NCI-H1436 treated with DMSO at 0.1 percent for 48 hours (cell line): ENCODE measurements at regions not wholly inside any gene's neighbourhood (a gene's known extent, or its start where the extent isn't known, plus 50 kb on each side); places are given as distances from the start of the nearest gene placed in this dataset.

Experiments
- DNase-seq: peaks from one replicate; lab custom pipeline; 2025; lab: John Stamatoyannopoulos, UW

- no peak for DNase-seq
These were observed 116.2 kb upstream of the SLCO3A1 start for GRCh38 chr15:91737151-91737818.

- DNase-seq, result no peak
These were observed 111.5 kb upstream of the SLCO3A1 start for GRCh38 chr15:91741986-91742385.

- DNase-seq, result no peak
These were observed 101.9 kb upstream of the SLCO3A1 start for GRCh38 chr15:91751611-91752010.

DNA sequence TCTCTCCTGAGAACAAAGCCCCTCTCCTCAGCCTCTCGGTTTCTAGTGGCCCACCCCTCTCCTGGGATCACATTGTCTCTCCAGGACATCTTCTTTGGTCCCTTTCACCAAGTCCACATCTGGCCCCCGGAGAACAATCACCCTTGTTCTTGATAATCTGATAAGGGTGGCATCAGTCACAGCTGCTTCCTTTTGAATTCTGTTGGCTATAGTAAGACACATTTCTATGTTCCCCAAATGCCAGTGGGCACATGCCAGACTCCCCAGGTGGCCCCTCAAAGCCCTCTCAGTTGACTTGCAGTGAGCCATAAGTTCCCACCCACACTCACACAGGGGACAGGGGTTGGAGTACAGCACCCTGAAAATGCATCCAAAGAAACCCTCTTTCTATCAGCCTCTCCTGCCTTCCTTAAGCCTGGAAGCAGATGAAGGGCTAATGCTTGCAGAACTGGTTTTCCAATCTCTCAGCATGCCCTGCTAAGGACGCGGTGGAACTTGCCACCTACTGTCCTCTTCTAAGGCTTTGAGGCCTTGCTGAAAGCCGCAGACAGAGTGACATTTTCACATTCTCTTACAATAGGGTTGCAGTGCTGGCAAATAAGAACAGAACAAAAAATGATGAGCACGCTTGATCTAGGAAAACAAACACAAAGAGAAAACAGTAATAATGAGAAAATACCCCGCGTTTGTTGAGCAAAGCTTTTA is 101.3 kb upstream of the SLCO3A1 start:
- no peak for DNase-seq

- DNase-seq, result no peak
These were observed 93.9 kb upstream of the SLCO3A1 start for GRCh38 chr15:91759560-91759959.

DNA sequence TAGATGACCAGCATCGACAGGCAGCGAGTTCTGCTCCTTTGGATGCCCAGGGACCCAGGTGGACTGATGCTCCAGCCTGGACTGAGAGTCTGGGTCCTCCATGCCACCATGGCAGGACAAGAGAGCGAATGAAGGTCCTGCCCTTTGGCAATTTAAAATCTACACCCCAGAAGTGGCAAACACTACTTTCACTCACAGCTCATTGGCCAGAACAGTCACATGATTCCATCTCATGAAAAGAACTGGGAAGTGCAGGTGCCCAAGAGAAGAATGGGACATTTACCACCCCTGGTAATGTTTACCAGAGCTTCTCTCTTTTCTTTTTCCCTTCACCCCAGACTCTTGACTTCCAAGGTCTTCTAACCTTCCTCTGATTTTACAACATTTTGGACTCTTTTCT is 87.8 kb upstream of the SLCO3A1 start:
- DNase-seq, result no peak

DNA sequence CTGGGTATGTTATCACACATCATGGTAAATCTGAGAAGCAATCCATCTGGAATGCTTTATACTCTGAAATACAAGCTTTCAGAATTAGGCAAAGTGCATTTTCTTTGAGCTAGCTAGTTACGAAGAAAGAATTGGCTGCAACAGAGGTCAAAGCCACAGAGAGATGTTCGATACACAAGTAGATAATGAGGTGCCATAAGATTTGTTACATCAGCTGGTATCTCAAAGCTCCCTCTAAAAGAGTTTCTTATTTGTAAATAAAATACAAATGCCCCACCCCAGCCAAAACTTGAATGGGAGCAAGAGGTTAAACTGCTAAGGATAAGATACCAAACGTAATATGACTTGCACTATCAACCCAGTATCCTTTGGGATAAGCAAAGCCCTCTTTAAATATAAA is 84.0 kb upstream of the SLCO3A1 start:
- DNase-seq, result no peak

DNA sequence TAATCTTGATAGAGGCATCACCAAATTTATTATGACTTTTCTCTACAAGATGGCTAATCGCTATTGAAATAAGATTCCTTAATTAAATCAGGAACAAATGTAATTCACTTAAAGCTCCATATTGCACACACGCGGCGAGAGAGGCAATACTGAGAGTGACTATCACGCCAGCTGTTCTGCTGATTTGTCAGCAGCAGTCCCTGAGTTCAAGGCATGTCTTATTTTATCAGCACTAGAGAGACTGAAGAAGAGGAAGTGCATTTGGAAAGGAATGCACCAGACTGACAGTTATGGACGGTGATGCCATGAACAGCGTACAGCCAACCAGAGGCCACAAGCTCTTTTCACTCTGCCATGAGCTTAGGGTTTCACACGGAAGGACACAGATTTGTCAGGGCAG is 83.6 kb upstream of the SLCO3A1 start:
- no peak for DNase-seq

- DNase-seq, result no peak
These were observed 77.4 kb upstream of the SLCO3A1 start for GRCh38 chr15:91776104-91776503.

- DNase-seq, result no peak
These were observed 73.5 kb upstream of the SLCO3A1 start for GRCh38 chr15:91779960-91780359.

- DNase-seq, result no peak
These were observed 73.1 kb upstream of the SLCO3A1 start for GRCh38 chr15:91780387-91780786.

- DNase-seq, result no peak
These were observed 71.3 kb upstream of the SLCO3A1 start for GRCh38 chr15:91782221-91782620.

GRCh38 chr15:91783008-91783407 is 70.5 kb upstream of the SLCO3A1 start:
- DNase-seq, result no peak

DNA sequence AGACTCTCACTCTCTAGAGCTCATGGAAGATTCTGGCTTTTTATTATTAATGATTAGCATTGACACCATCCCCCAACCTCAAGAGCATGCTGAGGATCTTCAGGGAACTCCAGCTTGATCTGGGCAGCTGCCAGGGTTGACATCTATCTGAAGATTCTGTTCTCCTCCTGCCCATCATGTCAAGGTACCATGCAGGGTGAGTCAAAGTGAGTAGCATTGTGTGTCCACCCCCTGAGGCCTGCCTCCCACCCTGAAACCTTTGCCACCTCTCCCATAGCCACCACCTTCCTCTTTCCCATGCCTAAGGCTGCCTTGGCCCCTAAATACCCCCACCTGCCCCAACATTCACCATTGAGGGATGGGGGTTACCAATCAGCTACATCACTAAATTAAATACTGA is 70.1 kb upstream of the SLCO3A1 start:
- no peak for DNase-seq

DNA sequence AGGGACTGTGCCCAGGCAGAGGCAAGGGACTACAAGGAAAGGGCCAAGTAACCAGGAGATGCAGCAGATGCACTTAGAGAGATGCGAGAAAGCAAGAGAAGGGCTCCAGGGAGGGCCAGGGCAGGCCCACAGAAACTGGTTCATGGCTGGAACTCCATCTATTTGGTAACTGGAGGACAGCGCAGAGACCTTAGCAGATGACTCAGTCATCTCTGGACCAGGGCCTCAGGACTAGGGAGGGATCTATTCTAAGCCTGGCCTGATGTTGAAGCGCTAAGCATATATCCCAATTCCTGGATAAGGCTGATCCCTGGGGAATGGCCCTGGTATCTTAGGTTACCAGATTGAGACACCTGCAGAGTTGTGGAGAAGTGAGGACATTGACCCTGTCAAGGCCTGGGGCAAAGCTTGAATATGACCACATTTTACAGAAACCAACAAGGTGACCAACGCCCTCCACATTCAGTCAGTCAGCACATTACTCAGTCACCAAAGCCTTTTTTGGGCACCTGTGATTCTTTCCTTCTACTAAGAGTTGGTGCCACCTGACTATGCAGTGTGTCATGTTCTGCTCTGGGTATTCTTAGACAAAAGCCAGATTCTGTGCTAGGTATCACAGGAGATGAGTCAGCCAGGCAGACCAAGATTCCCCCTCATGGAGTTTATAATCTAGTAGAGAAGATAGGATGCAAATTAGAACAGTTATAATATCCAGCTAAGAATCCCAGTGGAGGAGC is 68.4 kb upstream of the SLCO3A1 start:
- no peak for DNase-seq

DNA sequence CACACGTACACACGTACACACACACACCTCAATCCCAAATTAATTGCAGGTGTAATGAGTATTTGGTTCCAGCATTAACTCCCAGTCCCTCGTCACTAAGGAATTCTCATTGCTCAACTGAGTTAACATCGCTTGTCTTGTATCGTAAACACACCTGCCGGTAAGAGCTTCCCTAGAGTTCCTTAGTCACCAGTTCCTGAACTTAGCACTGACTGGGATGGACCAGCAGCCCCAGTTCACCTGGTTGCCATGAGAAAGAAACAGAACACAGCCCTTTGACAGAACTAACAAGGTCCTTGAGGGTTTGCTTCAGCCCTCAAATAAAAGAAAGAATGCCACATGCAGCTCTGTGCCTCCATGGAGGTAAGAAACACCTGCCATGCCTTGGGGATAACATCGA is 66.3 kb upstream of the SLCO3A1 start:
- no peak for DNase-seq

DNA sequence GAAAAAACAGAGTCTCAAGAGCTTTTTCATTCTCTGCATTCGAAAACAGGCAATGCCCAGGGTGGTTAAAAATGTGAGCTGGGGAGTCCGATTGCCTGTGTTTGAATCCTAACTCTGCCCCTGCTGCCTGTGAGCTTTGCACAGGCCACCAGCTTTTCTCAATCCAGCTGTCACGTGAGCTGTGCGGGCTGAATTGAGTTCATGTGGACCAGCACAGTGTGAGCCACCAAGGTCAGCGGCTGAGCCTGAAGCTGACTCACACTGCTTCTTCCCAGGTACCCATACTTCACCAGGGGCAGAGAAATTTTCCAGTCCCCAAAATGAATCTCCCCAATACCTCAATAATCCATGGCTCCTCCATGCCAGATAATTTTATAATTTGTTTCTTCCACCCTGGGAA is 64.4 kb upstream of the SLCO3A1 start:
- no peak for DNase-seq

GRCh38 chr15:91790836-91791235 is 62.7 kb upstream of the SLCO3A1 start:
- DNase-seq, result no peak

GRCh38 chr15:91793771-91794170 is 59.7 kb upstream of the SLCO3A1 start:
- no peak for DNase-seq

GRCh38 chr15:91795235-91795634 is 58.3 kb upstream of the SLCO3A1 start:
- DNase-seq, result no peak

DNA sequence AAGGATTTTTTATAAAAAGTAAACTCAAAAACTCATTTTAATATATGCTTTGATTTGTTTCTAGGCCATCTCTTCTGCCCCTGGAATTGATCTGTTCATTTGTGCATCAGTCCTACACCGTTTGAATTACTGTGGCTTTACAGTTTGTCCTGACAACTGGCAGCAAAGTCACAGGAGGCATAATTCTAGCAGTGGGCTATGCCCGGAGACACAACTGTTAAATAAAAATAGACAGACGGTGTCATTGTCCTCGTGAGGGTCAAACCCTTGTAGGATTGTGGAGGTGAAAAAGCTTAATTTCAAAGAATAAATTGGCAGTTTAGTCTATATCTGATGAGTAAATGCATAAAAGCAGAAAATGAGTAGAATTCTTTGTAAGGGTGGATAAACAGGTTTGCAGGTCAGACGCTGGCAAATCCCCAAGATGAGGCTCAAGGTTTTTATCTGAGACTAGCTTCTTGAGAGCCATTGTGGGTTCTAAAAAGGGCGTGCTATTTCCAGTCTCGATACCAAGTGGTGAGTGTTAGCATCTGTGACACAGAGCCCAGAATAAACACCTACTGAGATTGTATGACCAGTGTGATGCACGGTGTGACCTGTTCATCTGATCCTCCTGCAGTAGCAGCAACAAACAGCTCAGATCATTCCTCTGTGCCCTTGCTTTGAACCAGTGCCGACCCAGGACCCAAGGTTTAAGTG is 51.5 kb upstream of the SLCO3A1 start:
- DNase-seq, result no peak

DNA sequence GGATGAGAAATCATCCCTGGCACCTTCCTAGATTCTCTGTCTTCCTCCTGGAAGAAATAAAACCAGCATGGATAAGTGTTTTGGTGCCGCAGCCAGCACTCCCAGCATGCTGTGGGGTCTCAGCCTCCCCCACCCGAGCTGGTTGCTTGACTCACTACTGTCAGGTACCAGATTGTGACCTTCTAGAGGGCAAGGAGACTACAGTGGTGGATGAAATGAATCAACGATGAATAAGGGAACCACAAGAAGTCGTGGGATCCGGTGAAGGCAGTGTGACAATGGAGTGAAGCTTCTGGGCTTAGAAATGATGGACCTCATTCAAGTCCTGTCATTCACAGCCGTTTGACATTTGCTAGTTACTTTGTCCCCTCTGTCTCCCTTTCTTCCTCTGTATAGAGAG is 50.2 kb upstream of the SLCO3A1 start:
- no peak for DNase-seq
